Thyroid gland (tissue), 4 donors: ENCODE measurements at regions not wholly inside any gene's neighbourhood (a gene's known extent, or its start where the extent isn't known, plus 50 kb on each side); places are given as distances from the start of the nearest gene placed in this dataset.
A peak's percentile ranks its signal among the peaks of the same experiment; 100 is the strongest.

Source experiments
- DNase-seq, 2 donors: peaks; one replicate each; pipeline ENCODE4 v3.0.0-alpha.2; 2019
- H3K27ac ChIP-seq, 3 donors: fragments of 200-600 bp; sonication (generic); 1 replicate in 2 of 3; 2 replicates in 1 of 3; pipeline ENCODE4 v1.5.1; 2016 to 2019; ENCODE audit warnings: mild to moderate bottlenecking in 1 of 3, moderate library complexity in 1 of 3
- H3K27me3 ChIP-seq: fragments of 200-600 bp; sonication (generic); one replicate; pipeline ENCODE4 v1.5.1; 2019
- H3K36me3 ChIP-seq, 2 donors: fragments of 200-600 bp; sonication (generic); one replicate each; pipeline ENCODE4 v1.5.1; 2016 to 2019
- H3K4me1 ChIP-seq, 2 donors: fragments of 200-600 bp; sonication (generic); one replicate each; pipeline ENCODE4 v1.5.1; 2017 to 2019
- H3K4me3 ChIP-seq, 3 donors: fragments of 200-600 bp; sonication (generic); replicated peaks in 1 of 3; 1 replicate in 2 of 3; 2 replicates in 1 of 3; pipeline ENCODE4 v1.5.1; 2016; ENCODE audit warnings: mild to moderate bottlenecking in 1 of 3
- H3K9me3 ChIP-seq: fragments of 200-600 bp; sonication (generic); one replicate; pipeline ENCODE4 v1.5.1; 2017
- CTCF ChIP-seq, 6 experiments: fragments of 200-600 bp in 3 of 6; fragments of 450-650 bp in 3 of 6; sonication (generic) in 3 of 6; IDR thresholded peaks; one replicate each; pipeline ENCODE4 v1.5.1; 2016 to 2019; ENCODE audit warnings: antibody characterized with exemption in 6 of 6, mild to moderate bottlenecking in 2 of 6, inconsistent platforms in 1 of 6, moderate library complexity in 1 of 6
- POLR2A ChIP-seq, 2 donors: fragments of 450-650 bp; IDR thresholded peaks; one replicate each; pipeline ENCODE4 v1.6.1; 2017; ENCODE audit warnings: antibody characterized with exemption in 2 of 2, mild to moderate bottlenecking in 2 of 2, moderate library complexity in 1 of 2
- WGBS, 2 donors: methylation state at CpG; one replicate each; pipeline ENCODE4 v1.1.5; 2017; 5-methylcytosine and 5-hydroxymethylcytosine counted together
- intact Hi-C: fragments of 100-400 bp; cut with DNase I; formaldehyde crosslinking; loops from one replicate; pipeline ENCODE4 v1.15.1; 2023

- peak; percentile 85 to 87 for DNase-seq
- Histone ChIP-seq H3K36me3 (no peaks in the 10 kb centered on the region), H3K4me1 (peaks cover 10 to 28% of the 10 kb centered on the region in 2 donors), H3K27me3 (no peaks in the 10 kb centered on the region), H3K9me3 (no peaks in the 10 kb centered on the region), H3K4me3 (no peak overlapping the region), H3K27ac (peak overlapping the region; percentile 44 to 52 (median 50))
- 45% methylated on average over 7 of the region's 7 CpGs for WGBS, 2 donors
- intact Hi-C loops: no loop called here
- TF ChIP-seq CTCF (IDR thresholded peaks at IDR 0.05): no peak
Measured at GRCh38 chr20:50366270-50367103, 143.7 kb upstream of the PTPN1 start.

- 62 to 63% methylated on average over 5 of the region's 5 CpGs for WGBS, 2 donors
- Histone ChIP-seq H3K9me3 (no peaks in the 10 kb centered on the region), H3K36me3 (no peaks in the 10 kb centered on the region), H3K4me1 (peaks cover 10 to 31% of the 10 kb centered on the region in 2 donors), H3K27me3 (no peaks in the 10 kb centered on the region), H3K4me3 (no peak overlapping the region), H3K27ac (peak overlapping the region in 2 of 3 donors; percentile 44 to 50)
- no peak for DNase-seq
- intact Hi-C loops: no loop called here
- TF ChIP-seq CTCF (IDR thresholded peaks at IDR 0.05) (no peak), POLR2A (IDR thresholded peaks at IDR 0.05) (no peak)
Measured at GRCh38 chr20:50367104-50367674, 143.0 kb upstream of the PTPN1 start.

- H3K27ac ChIP-seq: peak overlapping the region in 1 of 3 donors; percentile 44
- H3K4me3 ChIP-seq: no peak overlapping the region
- intact Hi-C loops: no loop called here
- H3K36me3 ChIP-seq: no peaks in the 10 kb centered on the region
- no peak for DNase-seq
- WGBS, 2 donors: 97 to 98% methylated on average over 7 to 9 of the region's 9 CpGs
- TF ChIP-seq POLR2A (IDR thresholded peaks at IDR 0.05) (no peak), CTCF (IDR thresholded peaks at IDR 0.05) (no peak)
- no peaks in the 10 kb centered on the region for H3K27me3 ChIP-seq
- peaks cover 10 to 37% of the 10 kb centered on the region in 2 donors for H3K4me1 ChIP-seq
- no peaks in the 10 kb centered on the region for H3K9me3 ChIP-seq
Measured at GRCh38 chr20:50367739-50368375, 142.3 kb upstream of the PTPN1 start.

GRCh38 chr20:50368386-50368785, 141.8 kb upstream of the PTPN1 start:
- H3K4me1 ChIP-seq: peaks cover 10 to 37% of the 10 kb centered on the region in 2 donors
- intact Hi-C loops: no loop called here
- WGBS, 2 donors: 69 to 84% methylated on average over 1 of the region's 1 CpG
- H3K36me3 ChIP-seq: no peaks in the 10 kb centered on the region
- TF ChIP-seq POLR2A (IDR thresholded peaks at IDR 0.05) (no peak), CTCF (IDR thresholded peaks at IDR 0.05) (no peak)
- no peak overlapping the region for H3K4me3 ChIP-seq
- H3K9me3 ChIP-seq: no peaks in the 10 kb centered on the region
- peak overlapping the region in 2 of 3 donors; percentile 37 to 44 for H3K27ac ChIP-seq
- DNase-seq: no peak
- H3K27me3 ChIP-seq: no peaks in the 10 kb centered on the region

GRCh38 chr20:50368813-50369224, 141.4 kb upstream of the PTPN1 start:
- no peak overlapping the region for H3K4me3 ChIP-seq
- peak overlapping the region; percentile 37 to 61 (median 44) for H3K27ac ChIP-seq
- no peak for TF ChIP-seq POLR2A (IDR thresholded peaks at IDR 0.05)
- TF ChIP-seq CTCF (IDR thresholded peaks at IDR 0.05): no peak
- no peak for DNase-seq
- H3K9me3 ChIP-seq: no peaks in the 10 kb centered on the region
- WGBS, 2 donors: 88 to 91% methylated on average over 4 of the region's 4 CpGs
- H3K4me1 ChIP-seq: peaks cover 10 to 36% of the 10 kb centered on the region in 2 donors
- no peaks in the 10 kb centered on the region for H3K36me3 ChIP-seq
- intact Hi-C loops: no loop called here
- no peaks in the 10 kb centered on the region for H3K27me3 ChIP-seq
